Hepatocyte (in vitro differentiated cells): ENCODE measurements at regions not wholly inside any gene's neighbourhood (a gene's known extent, or its start where the extent isn't known, plus 50 kb on each side); places are given as distances from the start of the nearest gene placed in this dataset.

Source experiments
- DNase-seq: peaks from one replicate; pipeline ENCODE4 v3.0.0-alpha.2; 2016; ENCODE audit warnings: low spot score
- H2AFZ ChIP-seq: fragments of 200-600 bp; sonication (generic); 2 replicates; pipeline ENCODE4 v1.6.0; 2016; ENCODE audit warnings: antibody characterized with exemption, mild to moderate bottlenecking
- H3K27ac ChIP-seq: fragments of 200-600 bp; sonication (generic); 2 replicates; pipeline ENCODE4 v1.5.1; 2016; ENCODE audit warnings: mild to moderate bottlenecking
- H3K27me3 ChIP-seq: fragments of 200-600 bp; sonication (generic); 2 replicates; pipeline ENCODE4 v1.6.1; 2016
- H3K36me3 ChIP-seq: fragments of 200-600 bp; sonication (generic); replicated peaks from 2 replicates; pipeline ENCODE4 v1.5.1; 2016; ENCODE audit warnings: low read depth; ENCODE audit not compliant: insufficient read depth
- H3K4me1 ChIP-seq: fragments of 200-600 bp; sonication (generic); 2 replicates; pipeline ENCODE4 v1.5.1; 2016; ENCODE audit warnings: mild to moderate bottlenecking, moderate library complexity; ENCODE audit not compliant: insufficient read depth
- H3K4me2 ChIP-seq: fragments of 200-600 bp; sonication (generic); 2 replicates; pipeline ENCODE4 v1.6.0; 2016
- H3K4me3 ChIP-seq: fragments of 200-600 bp; sonication (generic); 2 replicates; pipeline ENCODE4 v1.5.1; 2016; ENCODE audit warnings: mild to moderate bottlenecking
- H3K79me2 ChIP-seq: fragments of 200-600 bp; sonication (generic); 2 replicates; pipeline ENCODE4 v1.6.0; 2017; ENCODE audit warnings: mild to moderate bottlenecking
- H3K9me2 ChIP-seq: fragments of 200-600 bp; sonication (generic); replicated peaks from 2 replicates; pipeline ENCODE4 v1.6.0; 2017; ENCODE audit warnings: mild to moderate bottlenecking; ENCODE audit not compliant: insufficient read depth
- H3K9me3 ChIP-seq: fragments of 200-600 bp; sonication (generic); 2 replicates; pipeline ENCODE4 v1.5.1; 2016; ENCODE audit warnings: low read depth, mild to moderate bottlenecking
- H4K20me1 ChIP-seq: fragments of 200-600 bp; sonication (generic); 2 replicates; pipeline ENCODE4 v1.6.0; 2016; ENCODE audit warnings: mild to moderate bottlenecking; ENCODE audit not compliant: insufficient read depth, poor library complexity, severe bottlenecking
- EZH2 ChIP-seq: fragments of 200-600 bp; sonication (generic); IDR thresholded peaks from 2 replicates; pipeline ENCODE4 v1.6.1; 2016; ENCODE audit warnings: antibody characterized with exemption, mild to moderate bottlenecking, borderline replicate concordance
- EZH2phosphoT487 ChIP-seq: fragments of 200-600 bp; sonication (generic); IDR thresholded peaks from one replicate; pipeline ENCODE4 v1.6.1; 2018; ENCODE audit warnings: antibody characterized with exemption, mild to moderate bottlenecking, low read depth, moderate library complexity; ENCODE audit not compliant: unreplicated experiment, severe bottlenecking
- WGBS: methylation state at CpG from one replicate; pipeline ENCODE4 v1.1.6; 2016; ENCODE audit warnings: low lambda C conversion rate; ENCODE audit errors: missing lambda C conversion rate; 5-methylcytosine and 5-hydroxymethylcytosine counted together
- TF ChIP-seq, protein P1 (sequence below): fragments of 200-600 bp; sonication (generic); IDR thresholded peaks from 2 replicates; pipeline ENCODE4 v1.5.1; 2016; ENCODE audit warnings: antibody characterized with exemption, mild to moderate bottlenecking; ENCODE audit not compliant: poor library complexity

GRCh38 chrX:13115146-13115855 is 70.9 kb upstream of the FAM9C start:
- no peaks in the 10 kb centered on the region for H3K79me2 ChIP-seq
- peaks cover 17% of the 10 kb centered on the region for H3K4me1 ChIP-seq
- no peak overlapping the region for H3K4me3 ChIP-seq
- peak overlapping the region; percentile 60 for H3K27ac ChIP-seq
- no peaks in the 10 kb centered on the region for H4K20me1 ChIP-seq
- no peaks in the 10 kb centered on the region for H3K27me3 ChIP-seq
- H3K9me3 ChIP-seq, result no peaks in the 10 kb centered on the region
- no peaks in the 10 kb centered on the region for H3K36me3 ChIP-seq
- peak overlapping the region; percentile 7 for H2AFZ ChIP-seq
- H3K9me2 ChIP-seq, result no peaks in the 10 kb centered on the region
- peak; percentile 35 for DNase-seq
- no peak overlapping the region for H3K4me2 ChIP-seq
- 50% methylated on average over 3 of the region's 3 CpGs for WGBS
- no peak for TF ChIP-seq EZH2phosphoT487
- TF ChIP-seq, protein P1, sequence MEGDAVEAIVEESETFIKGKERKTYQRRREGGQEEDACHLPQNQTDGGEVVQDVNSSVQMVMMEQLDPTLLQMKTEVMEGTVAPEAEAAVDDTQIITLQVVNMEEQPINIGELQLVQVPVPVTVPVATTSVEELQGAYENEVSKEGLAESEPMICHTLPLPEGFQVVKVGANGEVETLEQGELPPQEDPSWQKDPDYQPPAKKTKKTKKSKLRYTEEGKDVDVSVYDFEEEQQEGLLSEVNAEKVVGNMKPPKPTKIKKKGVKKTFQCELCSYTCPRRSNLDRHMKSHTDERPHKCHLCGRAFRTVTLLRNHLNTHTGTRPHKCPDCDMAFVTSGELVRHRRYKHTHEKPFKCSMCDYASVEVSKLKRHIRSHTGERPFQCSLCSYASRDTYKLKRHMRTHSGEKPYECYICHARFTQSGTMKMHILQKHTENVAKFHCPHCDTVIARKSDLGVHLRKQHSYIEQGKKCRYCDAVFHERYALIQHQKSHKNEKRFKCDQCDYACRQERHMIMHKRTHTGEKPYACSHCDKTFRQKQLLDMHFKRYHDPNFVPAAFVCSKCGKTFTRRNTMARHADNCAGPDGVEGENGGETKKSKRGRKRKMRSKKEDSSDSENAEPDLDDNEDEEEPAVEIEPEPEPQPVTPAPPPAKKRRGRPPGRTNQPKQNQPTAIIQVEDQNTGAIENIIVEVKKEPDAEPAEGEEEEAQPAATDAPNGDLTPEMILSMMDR, result no peak
- TF ChIP-seq EZH2, result no peak

DNA sequence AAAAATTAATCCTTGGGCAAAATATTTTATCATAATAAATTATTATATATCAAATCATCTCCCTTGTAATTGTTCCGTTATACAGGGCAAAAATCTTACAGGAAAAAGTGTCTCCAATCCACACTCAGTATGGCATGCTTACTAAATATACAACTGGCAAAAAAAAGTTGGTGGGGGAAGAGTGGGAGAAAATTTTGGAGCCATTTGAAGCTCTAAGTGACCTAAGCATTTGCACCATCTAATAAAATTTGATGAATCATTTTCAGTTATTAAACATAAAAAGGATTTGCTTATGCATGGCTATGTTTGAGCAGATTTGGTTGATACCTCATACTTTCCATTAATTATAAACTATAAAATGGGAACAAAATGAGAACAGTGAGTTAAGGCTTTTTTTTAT is 68.1 kb upstream of the FAM9C start:
- H3K36me3 ChIP-seq, result no peaks in the 10 kb centered on the region
- no peak overlapping the region for H3K4me3 ChIP-seq
- no peaks in the 10 kb centered on the region for H3K27me3 ChIP-seq
- TF ChIP-seq, protein P1, result no peak
- TF ChIP-seq EZH2, result no peak
- TF ChIP-seq EZH2phosphoT487, result no peak
- WGBS, result 98% methylated on average over 1 of the region's 1 CpG
- no peaks in the 10 kb centered on the region for H3K79me2 ChIP-seq
- peaks cover 11% of the 10 kb centered on the region for H3K4me1 ChIP-seq
- H4K20me1 ChIP-seq, result no peaks in the 10 kb centered on the region
- no peak for DNase-seq
- H3K9me3 ChIP-seq, result no peaks in the 10 kb centered on the region
- no peaks in the 10 kb centered on the region for H3K9me2 ChIP-seq
- no peak overlapping the region for H2AFZ ChIP-seq
- H3K4me2 ChIP-seq, result no peak overlapping the region
- no peak overlapping the region for H3K27ac ChIP-seq

DNA sequence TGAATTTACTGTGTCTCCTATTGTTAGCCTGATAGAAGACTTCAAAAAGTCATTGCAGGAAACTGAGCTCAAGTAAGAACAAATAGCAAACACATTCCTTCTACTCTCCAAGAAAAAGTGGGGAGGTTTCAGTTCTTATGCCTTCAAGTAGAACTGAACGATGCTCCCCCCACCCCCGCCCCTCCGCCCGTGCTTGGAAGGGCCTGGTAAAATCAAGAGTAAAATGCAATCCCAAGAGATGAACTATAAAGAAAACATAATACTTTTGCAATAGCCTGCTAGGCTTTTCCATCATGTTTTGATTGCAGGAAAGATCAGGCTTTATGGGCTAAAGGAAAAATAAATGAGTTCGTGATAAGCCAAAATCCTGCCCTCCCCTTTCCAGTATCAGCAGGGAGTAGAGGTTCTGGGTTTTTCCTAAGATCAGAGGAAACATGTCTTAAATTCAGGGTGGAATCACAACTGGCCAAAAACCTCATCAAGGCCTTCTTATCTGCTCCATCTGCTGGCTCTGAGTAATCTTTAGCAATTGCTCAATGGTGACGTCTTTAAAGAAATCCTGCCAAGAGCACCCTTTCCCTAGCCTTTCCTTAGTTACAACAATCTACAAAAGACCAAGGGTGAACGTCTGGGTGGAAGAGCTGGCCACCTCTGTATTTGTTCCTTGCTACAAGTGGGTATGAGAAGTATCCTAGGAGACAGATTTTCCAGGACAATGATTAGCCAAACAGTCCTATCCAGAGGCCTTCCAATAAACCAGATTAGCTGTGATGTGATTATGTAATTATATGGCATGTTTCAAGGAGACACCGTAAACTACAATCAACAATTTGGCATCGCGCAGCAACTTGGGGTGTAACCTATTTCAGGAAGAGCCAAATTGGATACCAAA is 66.3 kb upstream of the FAM9C start:
- Histone ChIP-seq H3K9me3 (no peaks in the 10 kb centered on the region), H3K36me3 (no peaks in the 10 kb centered on the region), H3K27ac (peak overlapping the region; percentile 93), H2AFZ (no peak overlapping the region), H4K20me1 (no peaks in the 10 kb centered on the region), H3K79me2 (no peaks in the 10 kb centered on the region), H3K9me2 (no peaks in the 10 kb centered on the region), H3K4me2 (peak overlapping the region; percentile 25), H3K27me3 (no peaks in the 10 kb centered on the region), H3K4me1 (peaks cover 11% of the 10 kb centered on the region), H3K4me3 (no peak overlapping the region)
- TF ChIP-seq EZH2phosphoT487 (no peak), EZH2 (no peak)
- TF ChIP-seq, protein P1, result no peak
- DNase-seq, result peak; percentile 78
- 54% methylated on average over 10 of the region's 10 CpGs for WGBS
